Stimulated activated naive CD8-positive, alpha-beta T cell treated with anti-CD3 and anti-CD28 coated beads, Interleukin-15, amount 100 ng/mL, for 72 hours (primary cell): ENCODE measurements at regions not wholly inside any gene's neighbourhood (a gene's known extent, or its start where the extent isn't known, plus 50 kb on each side); places are given as distances from the start of the nearest gene placed in this dataset.
"Not testable (repeated sequence)": the region's sequence is repeated elsewhere in the genome, so short reads cannot be mapped to it uniquely, and the experiment has no call there.

Experiments used
- ATAC-seq: fragments of 150-1000 bp; cut with Tn5 transposase; 2 replicates; pipeline ENCODE4 v1.10.0; 2021; ENCODE audit warnings: mild to moderate bottlenecking, moderate library complexity
- DNase-seq, 2 donors: peaks; one replicate each; pipeline ENCODE4 v3.0.0; 2021 to 2022
- H3K27ac Mint-ChIP-seq, 2 donors: one replicate each; pipeline ENCODE4 v1.8.0; 2022; ENCODE audit warnings: mild to moderate bottlenecking in 2 of 2, mixed read lengths in 2 of 2, moderate library complexity in 2 of 2
- H3K27me3 Mint-ChIP-seq: one replicate; pipeline ENCODE4 v1.8.0; 2022; ENCODE audit warnings: mixed read lengths
- H3K4me1 Mint-ChIP-seq: one replicate; pipeline ENCODE4 v1.8.0; 2022; ENCODE audit warnings: mild to moderate bottlenecking, mixed read lengths
- H3K4me3 Mint-ChIP-seq, 2 donors: one replicate each; pipeline ENCODE4 v1.8.0; 2022; ENCODE audit warnings: mild to moderate bottlenecking in 2 of 2, mixed read lengths in 2 of 2, moderate library complexity in 1 of 2
- H3K9me3 Mint-ChIP-seq, 2 donors: one replicate each; pipeline ENCODE4 v1.8.0; 2022; ENCODE audit warnings: mixed read lengths in 2 of 2

GRCh38 chr5:71904852-71905251, 185.8 kb downstream of the CARTPT start:
- H3K4me3 Mint-ChIP-seq = no peak overlapping the region
- H3K4me1 Mint-ChIP-seq = no peaks in the 10 kb centered on the region
- no peak for DNase-seq
- no peak overlapping the region for H3K27ac Mint-ChIP-seq
- ATAC-seq = no peak
- peaks cover 18% of the 10 kb centered on the region for H3K27me3 Mint-ChIP-seq
- H3K9me3 Mint-ChIP-seq = no peaks in the 10 kb centered on the region

DNA sequence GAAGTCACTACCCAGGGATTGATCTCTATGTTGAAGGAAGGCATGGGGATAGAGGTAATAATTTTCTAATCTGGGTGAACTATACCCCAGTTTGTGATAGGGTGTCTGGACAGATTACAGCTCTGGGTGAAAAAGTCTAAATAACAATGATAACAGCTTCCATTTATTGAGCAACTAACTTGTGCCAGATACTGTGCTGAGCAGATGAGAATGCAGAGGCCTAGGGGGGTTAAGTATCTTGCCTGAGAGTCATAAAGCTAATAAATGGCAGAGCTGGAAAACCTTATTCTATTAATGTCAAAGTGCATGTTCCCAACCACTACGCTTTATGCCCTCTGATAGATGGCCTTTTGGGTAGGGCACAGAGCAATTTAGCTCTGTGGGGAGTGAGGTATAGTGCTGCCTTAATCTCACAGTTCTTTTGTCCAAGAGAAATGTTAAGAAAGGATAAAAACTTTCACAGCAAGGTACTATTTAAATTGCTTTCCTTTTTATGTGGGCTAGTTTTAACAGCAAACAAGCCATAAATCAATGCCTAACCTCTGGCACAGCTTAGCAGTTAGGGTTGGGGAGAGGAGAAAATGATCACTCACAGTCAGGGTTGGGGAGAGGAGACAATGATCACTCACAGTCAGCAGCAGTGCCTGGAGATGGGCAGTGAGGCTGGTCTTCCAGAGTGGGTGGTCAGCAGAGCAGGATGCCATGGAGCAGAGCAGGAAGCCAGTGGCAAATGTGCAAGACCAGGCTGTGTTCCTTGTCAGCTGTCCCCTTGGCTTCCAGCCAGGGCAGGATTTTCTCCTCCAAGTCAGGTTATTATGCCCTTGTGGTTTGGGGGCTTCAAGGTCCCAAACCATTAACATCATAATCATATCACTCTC, 187.0 kb downstream of the CARTPT start:
- DNase-seq (no peak), ATAC-seq (no peak)
- Mint-ChIP-seq H3K4me1 (no peaks in the 10 kb centered on the region), H3K27me3 (peaks cover 16% of the 10 kb centered on the region), H3K9me3 (no peaks in the 10 kb centered on the region), H3K27ac (no peak overlapping the region), H3K4me3 (no peak overlapping the region)

GRCh38 chr5:71907001-71907588, 188.0 kb downstream of the CARTPT start:
- peak overlapping the region in 1 of 2 donors; percentile 34 for H3K27ac Mint-ChIP-seq
- DNase-seq (no peak), ATAC-seq (no peak)
- H3K4me1 Mint-ChIP-seq = no peaks in the 10 kb centered on the region
- no peaks in the 10 kb centered on the region for H3K9me3 Mint-ChIP-seq
- H3K27me3 Mint-ChIP-seq = peaks cover 19% of the 10 kb centered on the region
- H3K4me3 Mint-ChIP-seq = no peak overlapping the region

GRCh38 chr5:71907608-71908145, 188.6 kb downstream of the CARTPT start:
- no peaks in the 10 kb centered on the region for H3K4me1 Mint-ChIP-seq
- H3K27me3 Mint-ChIP-seq = peaks cover 19% of the 10 kb centered on the region
- ATAC-seq (no peak), DNase-seq (no peak)
- H3K4me3 Mint-ChIP-seq = no peak overlapping the region
- H3K9me3 Mint-ChIP-seq = no peaks in the 10 kb centered on the region
- H3K27ac Mint-ChIP-seq = no peak overlapping the region

- DNase-seq (no peak), ATAC-seq (no peak)
- H3K27me3 Mint-ChIP-seq = peaks cover 19% of the 10 kb centered on the region
- H3K4me3 Mint-ChIP-seq = no peak overlapping the region
- no peaks in the 10 kb centered on the region for H3K9me3 Mint-ChIP-seq
- no peak overlapping the region for H3K27ac Mint-ChIP-seq
- no peaks in the 10 kb centered on the region for H3K4me1 Mint-ChIP-seq
Observed at GRCh38 chr5:71910741-71911140, 191.7 kb downstream of the CARTPT start.

- DNase-seq (no peak), ATAC-seq (no peak)
- H3K9me3 Mint-ChIP-seq = peaks cover 0 to 8% of the 10 kb centered on the region in 2 donors
- H3K4me3 Mint-ChIP-seq = no peak overlapping the region
- no peaks in the 10 kb centered on the region for H3K4me1 Mint-ChIP-seq
- no peak overlapping the region for H3K27ac Mint-ChIP-seq
- peaks cover 23% of the 10 kb centered on the region for H3K27me3 Mint-ChIP-seq
Observed at GRCh38 chr5:71912021-71912420, 192.9 kb downstream of the CARTPT start.

DNA sequence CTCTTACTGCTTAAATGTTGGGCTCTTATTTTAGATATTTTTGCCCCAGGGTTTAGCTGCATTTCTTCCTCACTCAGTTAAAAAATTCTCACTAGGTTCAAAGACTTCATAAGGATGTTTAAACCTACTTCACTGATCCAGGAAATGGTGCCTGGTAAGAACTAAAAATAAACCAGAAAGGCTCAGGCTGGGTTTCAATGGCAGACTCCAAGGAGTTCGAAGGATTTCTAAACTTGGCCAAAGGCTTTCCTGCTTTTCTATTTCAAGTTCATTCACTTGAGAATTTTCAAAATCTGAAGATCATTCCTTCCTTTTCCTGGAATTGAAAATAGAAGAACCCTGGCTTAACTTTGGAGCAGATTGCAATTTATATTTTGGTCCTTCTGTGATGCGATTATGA, 193.0 kb upstream of the MAP1B start:
- H3K27me3 Mint-ChIP-seq = peaks cover 28% of the 10 kb centered on the region
- ATAC-seq (no peak), DNase-seq (no peak)
- no peak overlapping the region for H3K4me3 Mint-ChIP-seq
- no peaks in the 10 kb centered on the region for H3K4me1 Mint-ChIP-seq
- H3K9me3 Mint-ChIP-seq = peaks cover 0 to 8% of the 10 kb centered on the region in 2 donors
- no peak overlapping the region for H3K27ac Mint-ChIP-seq

DNA sequence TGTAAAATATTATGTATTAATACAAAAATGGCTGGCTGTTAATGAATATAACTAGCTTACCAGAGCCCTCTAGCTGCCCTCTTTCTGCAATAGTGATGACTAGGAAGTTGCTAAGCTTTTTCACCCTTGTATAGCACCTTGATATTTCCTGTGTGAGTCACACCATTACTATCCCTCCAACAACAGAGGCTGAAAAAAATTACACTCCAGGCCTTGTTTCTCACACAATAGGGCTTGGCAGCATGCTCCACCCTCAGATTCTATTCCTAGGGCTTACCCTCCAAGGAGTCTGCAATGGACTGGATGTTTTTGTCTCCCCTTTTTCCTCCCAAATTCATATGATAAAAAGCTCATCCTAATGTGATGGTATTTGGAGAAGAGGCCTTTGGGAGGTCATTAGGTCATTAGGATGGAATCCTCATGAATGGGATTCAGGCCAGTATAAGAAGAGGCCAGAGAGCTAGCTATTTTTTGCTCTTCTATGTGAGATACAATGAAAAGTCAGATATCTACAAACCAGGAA, 184.6 kb upstream of the MAP1B start:
- Mint-ChIP-seq H3K4me3 (no peak overlapping the region), H3K27ac (peak overlapping the region in 1 of 2 donors; percentile 36), H3K9me3 (peaks cover 6 to 8% of the 10 kb centered on the region in 2 donors), H3K4me1 (no peaks in the 10 kb centered on the region), H3K27me3 (peaks cover 34% of the 10 kb centered on the region)
- no peak for DNase-seq
- ATAC-seq = no peak

GRCh38 chr5:71923755-71924154, 183.5 kb upstream of the MAP1B start:
- DNase-seq (no peak), ATAC-seq (no peak)
- Mint-ChIP-seq H3K27ac (no peak overlapping the region), H3K27me3 (peaks cover 29% of the 10 kb centered on the region), H3K9me3 (peaks cover 9 to 10% of the 10 kb centered on the region in 2 donors), H3K4me1 (no peaks in the 10 kb centered on the region), H3K4me3 (no peak overlapping the region)

GRCh38 chr5:71924325-71924724, 182.9 kb upstream of the MAP1B start:
- peaks cover 24% of the 10 kb centered on the region for H3K27me3 Mint-ChIP-seq
- ATAC-seq (no peak), DNase-seq (no peak)
- H3K4me3 Mint-ChIP-seq = no peak overlapping the region
- no peaks in the 10 kb centered on the region for H3K4me1 Mint-ChIP-seq
- H3K9me3 Mint-ChIP-seq = peaks cover 9 to 10% of the 10 kb centered on the region in 2 donors
- H3K27ac Mint-ChIP-seq = no peak overlapping the region

GRCh38 chr5:71924980-71925379, 182.3 kb upstream of the MAP1B start:
- Mint-ChIP-seq H3K4me1 (no peaks in the 10 kb centered on the region), H3K9me3 (peaks cover 9 to 10% of the 10 kb centered on the region in 2 donors), H3K27me3 (peaks cover 24% of the 10 kb centered on the region), H3K27ac (no peak overlapping the region), H3K4me3 (no peak overlapping the region)
- ATAC-seq (no peak), DNase-seq (no peak)

GRCh38 chr5:71925608-71926091, 181.6 kb upstream of the MAP1B start:
- Mint-ChIP-seq H3K4me1 (no peaks in the 10 kb centered on the region), H3K4me3 (no peak overlapping the region), H3K9me3 (peaks cover 9 to 10% of the 10 kb centered on the region in 2 donors), H3K27me3 (peaks cover 30% of the 10 kb centered on the region), H3K27ac (no peak overlapping the region)
- DNase-seq (no peak), ATAC-seq (no peak)

- ATAC-seq (no peak), DNase-seq (no peak)
- Mint-ChIP-seq H3K9me3 (peaks cover 9 to 10% of the 10 kb centered on the region in 2 donors), H3K27ac (no peak overlapping the region), H3K4me3 (no peak overlapping the region), H3K27me3 (peaks cover 52% of the 10 kb centered on the region), H3K4me1 (no peaks in the 10 kb centered on the region)
Observed at GRCh38 chr5:71929003-71929402, 178.3 kb upstream of the MAP1B start.

DNA sequence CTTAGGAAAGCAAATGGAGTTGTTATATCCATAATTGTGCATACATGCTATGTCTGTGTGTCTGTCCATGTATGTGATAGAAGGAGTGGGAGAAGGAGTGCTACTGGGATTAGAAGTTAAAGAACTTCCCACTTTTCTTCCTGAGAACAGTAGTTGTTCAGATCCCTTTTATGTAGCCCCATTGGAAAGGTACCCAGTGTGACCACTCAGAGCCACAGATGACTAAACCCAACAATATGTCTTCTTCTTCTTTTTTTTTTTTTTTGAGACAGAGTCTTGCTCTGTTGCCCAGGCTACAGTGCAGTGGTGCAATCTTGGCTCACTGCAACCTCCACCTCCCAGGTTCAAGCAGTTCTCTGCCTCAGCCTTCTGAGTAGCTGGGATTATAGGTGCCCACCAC, 176.7 kb upstream of the MAP1B start:
- not testable (repeated sequence) for ATAC-seq, H3K27ac Mint-ChIP-seq, DNase-seq, H3K4me3 Mint-ChIP-seq, H3K4me1 Mint-ChIP-seq
- peaks cover 44% of the 10 kb centered on the region for H3K27me3 Mint-ChIP-seq
- H3K9me3 Mint-ChIP-seq = peaks cover 14 to 16% of the 10 kb centered on the region in 2 donors

GRCh38 chr5:71932131-71932654, 175.1 kb upstream of the MAP1B start:
- Mint-ChIP-seq H3K9me3 (peaks cover 11 to 15% of the 10 kb centered on the region in 2 donors), H3K27me3 (peaks cover 43% of the 10 kb centered on the region), H3K4me1 (no peaks in the 10 kb centered on the region), H3K4me3 (no peak overlapping the region), H3K27ac (no peak overlapping the region)
- no peak for DNase-seq
- ATAC-seq = no peak
